ENCODE measurements at regions not wholly inside any gene's neighbourhood (a gene's known extent, or its start where the extent isn't known, plus 50 kb on each side); places are given as distances from the start of the nearest gene placed in this dataset.

DNA sequence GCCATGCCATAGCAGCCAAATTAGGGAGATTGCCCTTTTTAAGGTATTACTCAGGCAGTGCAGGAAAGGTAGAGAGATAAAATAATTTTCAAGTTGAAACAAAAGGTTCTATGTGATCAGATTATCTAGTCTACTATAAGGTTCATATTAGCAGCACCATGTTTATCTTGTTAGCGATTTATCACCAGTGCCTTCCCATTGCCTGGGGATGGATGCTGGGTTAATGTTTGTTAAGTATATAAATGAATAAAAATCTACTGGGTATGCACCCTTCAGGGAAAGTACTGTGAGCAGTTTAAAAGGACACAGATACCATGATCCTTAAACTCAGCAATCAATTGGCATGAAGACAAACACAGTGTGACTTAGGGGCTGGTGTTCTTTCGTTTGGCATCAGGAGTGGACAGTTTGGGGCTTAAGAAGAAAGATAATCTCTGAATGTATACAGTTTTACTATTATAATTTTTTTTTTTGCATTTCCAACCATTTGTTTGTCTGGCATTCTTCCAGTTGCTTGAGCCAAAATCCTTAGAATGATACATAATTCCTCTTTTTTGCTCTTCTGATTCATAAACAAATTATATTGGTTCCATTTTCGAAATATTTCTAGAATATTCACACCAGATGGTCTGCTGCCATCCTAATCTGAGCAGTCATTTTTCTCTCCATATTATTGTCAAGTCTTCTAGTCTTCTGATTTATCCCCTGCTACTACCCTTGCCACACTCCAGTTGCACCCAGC lies 512.8 kb upstream of the SLC8A1 start:
- Histone ChIP-seq H3K4me3 (ENCODE audit: low read length) (no peak overlapping the region), H3K4me1 (ENCODE audit: control insufficient read depth, insufficient read depth, low read length) (no peaks in the 10 kb centered on the region), H3K36me3 (ENCODE audit: control insufficient read depth, insufficient read depth, low read length) (no peaks in the 10 kb centered on the region), H3K27ac (ENCODE audit: low read length) (no peak overlapping the region), H3K9me3 (ENCODE audit: control insufficient read depth, low read depth, low read length) (no peaks in the 10 kb centered on the region), H3K27me3 (ENCODE audit: control insufficient read depth, insufficient read depth, low read length) (no peaks in the 10 kb centered on the region)
- DNase-seq = no peak
- 70% methylated on average over 1 of the region's 3 CpGs for WGBS (ENCODE audit: insufficient coverage, low lambda C conversion rate)

- WGBS (ENCODE audit: insufficient coverage, low lambda C conversion rate) = no CpG with 5 or more reads among the region's 4 CpGs
- Histone ChIP-seq H3K4me1 (ENCODE audit: control insufficient read depth, insufficient read depth, low read length) (no peaks in the 10 kb centered on the region), H3K27me3 (ENCODE audit: control insufficient read depth, insufficient read depth, low read length) (no peaks in the 10 kb centered on the region), H3K36me3 (ENCODE audit: control insufficient read depth, insufficient read depth, low read length) (no peaks in the 10 kb centered on the region), H3K27ac (ENCODE audit: low read length) (no peak overlapping the region), H3K4me3 (ENCODE audit: low read length) (no peak overlapping the region), H3K9me3 (ENCODE audit: control insufficient read depth, low read depth, low read length) (no peaks in the 10 kb centered on the region)
- no peak for DNase-seq
Measured at GRCh38 chr2:40967451-40967850, 515.6 kb upstream of the SLC8A1 start.

GRCh38 chr2:40975151-40975550 lies 523.3 kb upstream of the SLC8A1 start:
- DNase-seq = no peak
- H3K9me3 ChIP-seq (ENCODE audit: control insufficient read depth, low read depth, low read length) = no peaks in the 10 kb centered on the region
- 90% methylated on average over 2 of the region's 4 CpGs for WGBS (ENCODE audit: insufficient coverage, low lambda C conversion rate)

GRCh38 chr2:40997362-40997761 lies 545.5 kb upstream of the SLC8A1 start:
- H3K4me3 ChIP-seq (ENCODE audit: low read length) = no peak overlapping the region
- no peaks in the 10 kb centered on the region for H3K4me1 ChIP-seq (ENCODE audit: control insufficient read depth, insufficient read depth, low read length)
- H3K36me3 ChIP-seq (ENCODE audit: control insufficient read depth, insufficient read depth, low read length) = no peaks in the 10 kb centered on the region
- H3K9me3 ChIP-seq (ENCODE audit: control insufficient read depth, low read depth, low read length) = no peaks in the 10 kb centered on the region
- H3K27me3 ChIP-seq (ENCODE audit: control insufficient read depth, insufficient read depth, low read length) = no peaks in the 10 kb centered on the region
- no peak for DNase-seq
- no peak overlapping the region for H3K27ac ChIP-seq (ENCODE audit: low read length)
- 83% methylated on average over 1 of the region's 4 CpGs for WGBS (ENCODE audit: insufficient coverage, low lambda C conversion rate)

More at GRCh38 chr2:40975151-40975550, 523.3 kb upstream of the SLC8A1 start:
- Histone ChIP-seq H3K27me3 (ENCODE audit: control insufficient read depth, insufficient read depth, low read length) (no peaks in the 10 kb centered on the region), H3K27ac (ENCODE audit: low read length) (no peak overlapping the region), H3K4me1 (ENCODE audit: control insufficient read depth, insufficient read depth, low read length) (no peaks in the 10 kb centered on the region), H3K4me3 (ENCODE audit: low read length) (no peak overlapping the region), H3K36me3 (ENCODE audit: control insufficient read depth, insufficient read depth, low read length) (no peaks in the 10 kb centered on the region)

DNA sequence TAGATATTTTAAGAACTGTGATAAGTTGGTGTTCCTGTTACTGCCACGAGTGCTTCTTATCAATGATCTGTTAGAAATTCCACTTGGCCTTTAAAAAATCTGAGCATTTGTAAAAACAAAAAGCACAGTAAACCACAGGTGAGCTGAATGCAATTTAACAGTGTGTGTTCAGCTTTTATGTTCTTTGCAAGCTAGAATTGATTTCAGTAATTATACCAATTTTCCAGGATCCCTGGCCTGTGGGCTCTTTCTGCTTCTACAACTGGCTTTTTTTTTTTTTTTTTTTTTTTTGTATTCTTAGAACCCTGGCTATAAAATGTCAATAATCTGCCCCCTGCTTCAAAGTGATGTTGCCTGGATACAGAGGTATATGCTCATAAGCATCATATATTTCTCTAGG lies 548.5 kb upstream of the SLC8A1 start:
- H3K4me1 ChIP-seq (ENCODE audit: control insufficient read depth, insufficient read depth, low read length) = no peaks in the 10 kb centered on the region
- WGBS (ENCODE audit: insufficient coverage, low lambda C conversion rate) = 20% methylated on average over 1 of the region's 1 CpG

DNA sequence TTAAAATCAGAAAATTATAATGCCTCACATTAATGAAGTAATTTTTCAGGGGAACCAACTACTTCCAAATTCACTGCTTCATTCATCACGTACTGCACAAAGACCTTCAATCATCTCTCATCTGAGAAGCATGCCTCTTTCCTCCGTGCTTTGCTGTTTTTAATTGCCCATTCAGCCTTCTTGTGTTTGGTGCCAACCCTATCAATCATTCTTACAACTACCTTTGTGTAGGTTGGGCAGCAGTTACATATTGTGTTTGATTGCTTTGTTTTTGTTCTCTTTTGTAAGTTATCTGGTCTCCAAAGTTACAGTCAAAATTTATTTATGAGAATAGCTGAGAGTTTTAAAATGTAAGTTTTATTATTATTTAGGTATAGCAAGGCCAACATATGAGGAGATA lies 549.0 kb upstream of the SLC8A1 start:
- no peak overlapping the region for H3K4me3 ChIP-seq (ENCODE audit: low read length)
- no peaks in the 10 kb centered on the region for H3K4me1 ChIP-seq (ENCODE audit: control insufficient read depth, insufficient read depth, low read length)
- H3K27me3 ChIP-seq (ENCODE audit: control insufficient read depth, insufficient read depth, low read length) = no peaks in the 10 kb centered on the region
- DNase-seq = no peak
- no peak overlapping the region for H3K27ac ChIP-seq (ENCODE audit: low read length)
- H3K9me3 ChIP-seq (ENCODE audit: control insufficient read depth, low read depth, low read length) = no peaks in the 10 kb centered on the region
- H3K36me3 ChIP-seq (ENCODE audit: control insufficient read depth, insufficient read depth, low read length) = no peaks in the 10 kb centered on the region
- WGBS (ENCODE audit: insufficient coverage, low lambda C conversion rate) = 67% methylated on average over 2 of the region's 2 CpGs

More for the DNA sequence above, 548.5 kb upstream of the SLC8A1 start:
- Histone ChIP-seq H3K27ac (ENCODE audit: low read length) (no peak overlapping the region), H3K36me3 (ENCODE audit: control insufficient read depth, insufficient read depth, low read length) (no peaks in the 10 kb centered on the region), H3K27me3 (ENCODE audit: control insufficient read depth, insufficient read depth, low read length) (no peaks in the 10 kb centered on the region), H3K9me3 (ENCODE audit: control insufficient read depth, low read depth, low read length) (no peaks in the 10 kb centered on the region), H3K4me3 (ENCODE audit: low read length) (no peak overlapping the region)
- DNase-seq = no peak

- Histone ChIP-seq H3K4me3 (ENCODE audit: low read length) (no peak overlapping the region), H3K36me3 (ENCODE audit: control insufficient read depth, insufficient read depth, low read length) (no peaks in the 10 kb centered on the region), H3K27me3 (ENCODE audit: control insufficient read depth, insufficient read depth, low read length) (no peaks in the 10 kb centered on the region), H3K4me1 (ENCODE audit: control insufficient read depth, insufficient read depth, low read length) (no peaks in the 10 kb centered on the region), H3K9me3 (ENCODE audit: control insufficient read depth, low read depth, low read length) (no peaks in the 10 kb centered on the region), H3K27ac (ENCODE audit: low read length) (no peak overlapping the region)
- 100% methylated on average over 2 of the region's 2 CpGs for WGBS (ENCODE audit: insufficient coverage, low lambda C conversion rate)
- DNase-seq = no peak
Measured at GRCh38 chr2:41004700-41005099, 552.8 kb upstream of the SLC8A1 start.

GRCh38 chr2:41020358-41020757 lies 568.5 kb upstream of the SLC8A1 start:
- H3K27me3 ChIP-seq (ENCODE audit: control insufficient read depth, insufficient read depth, low read length) = no peaks in the 10 kb centered on the region
- no peak overlapping the region for H3K4me3 ChIP-seq (ENCODE audit: low read length)
- DNase-seq = peak in 1 of 2 donors; percentile 5
- no CpG with 5 or more reads among the region's 1 CpG for WGBS (ENCODE audit: insufficient coverage, low lambda C conversion rate)
- H3K9me3 ChIP-seq (ENCODE audit: control insufficient read depth, low read depth, low read length) = no peaks in the 10 kb centered on the region
- H3K36me3 ChIP-seq (ENCODE audit: control insufficient read depth, insufficient read depth, low read length) = no peaks in the 10 kb centered on the region
- no peaks in the 10 kb centered on the region for H3K4me1 ChIP-seq (ENCODE audit: control insufficient read depth, insufficient read depth, low read length)
- no peak overlapping the region for H3K27ac ChIP-seq (ENCODE audit: low read length)

GRCh38 chr2:41024816-41025215 lies 572.9 kb upstream of the SLC8A1 start:
- WGBS (ENCODE audit: insufficient coverage, low lambda C conversion rate) = no CpG with 5 or more reads among the region's 3 CpGs
- H3K9me3 ChIP-seq (ENCODE audit: control insufficient read depth, low read depth, low read length) = no peaks in the 10 kb centered on the region
- DNase-seq = no peak
- H3K27ac ChIP-seq (ENCODE audit: low read length) = no peak overlapping the region
- no peaks in the 10 kb centered on the region for H3K27me3 ChIP-seq (ENCODE audit: control insufficient read depth, insufficient read depth, low read length)
- no peak overlapping the region for H3K4me3 ChIP-seq (ENCODE audit: low read length)
- H3K36me3 ChIP-seq (ENCODE audit: control insufficient read depth, insufficient read depth, low read length) = no peaks in the 10 kb centered on the region
- H3K4me1 ChIP-seq (ENCODE audit: control insufficient read depth, insufficient read depth, low read length) = no peaks in the 10 kb centered on the region

- H3K27me3 ChIP-seq (ENCODE audit: control insufficient read depth, insufficient read depth, low read length) = no peaks in the 10 kb centered on the region
- H3K4me3 ChIP-seq (ENCODE audit: low read length) = no peak overlapping the region
- H3K36me3 ChIP-seq (ENCODE audit: control insufficient read depth, insufficient read depth, low read length) = no peaks in the 10 kb centered on the region
- DNase-seq = no peak
- H3K9me3 ChIP-seq (ENCODE audit: control insufficient read depth, low read depth, low read length) = no peaks in the 10 kb centered on the region
- no peaks in the 10 kb centered on the region for H3K4me1 ChIP-seq (ENCODE audit: control insufficient read depth, insufficient read depth, low read length)
- H3K27ac ChIP-seq (ENCODE audit: low read length) = no peak overlapping the region
- 100% methylated on average over 1 of the region's 1 CpG for WGBS (ENCODE audit: insufficient coverage, low lambda C conversion rate)
Measured at GRCh38 chr2:41026613-41027012, 574.7 kb upstream of the SLC8A1 start.

DNA sequence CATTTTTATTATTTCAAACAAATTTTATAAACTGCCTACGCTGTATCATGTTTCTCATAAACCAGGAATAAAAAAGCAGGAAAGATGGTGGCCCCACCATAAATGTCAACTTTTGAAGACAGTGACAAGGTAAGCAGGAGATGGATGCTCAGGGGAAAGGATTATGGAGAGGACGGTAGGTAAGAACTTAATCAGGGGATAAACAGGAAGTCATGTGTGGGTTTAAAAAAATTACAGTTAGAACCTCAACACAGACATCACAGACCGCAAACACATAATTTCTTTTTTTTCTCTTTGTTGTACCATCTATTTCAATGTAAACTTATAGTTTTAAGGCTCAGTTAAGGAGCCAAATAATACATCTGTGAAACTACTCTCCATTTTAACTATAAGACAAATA lies 575.2 kb upstream of the SLC8A1 start:
- no peaks in the 10 kb centered on the region for H3K4me1 ChIP-seq (ENCODE audit: control insufficient read depth, insufficient read depth, low read length)
- no peak for DNase-seq
- H3K9me3 ChIP-seq (ENCODE audit: control insufficient read depth, low read depth, low read length) = no peaks in the 10 kb centered on the region
- no peaks in the 10 kb centered on the region for H3K36me3 ChIP-seq (ENCODE audit: control insufficient read depth, insufficient read depth, low read length)
- 83% methylated on average over 3 of the region's 3 CpGs for WGBS (ENCODE audit: insufficient coverage, low lambda C conversion rate)
- no peak overlapping the region for H3K4me3 ChIP-seq (ENCODE audit: low read length)
- no peaks in the 10 kb centered on the region for H3K27me3 ChIP-seq (ENCODE audit: control insufficient read depth, insufficient read depth, low read length)
- no peak overlapping the region for H3K27ac ChIP-seq (ENCODE audit: low read length)
